Left hindlimb (tissue), 1 donor: ENCODE measurements at regions not wholly inside any gene's neighbourhood (a gene's known extent, or its start where the extent isn't known, plus 50 kb on each side); places are given as distances from the start of the nearest gene placed in this dataset.

Experiments
- DNase-seq: peaks from one replicate; pipeline ENCODE4 v3.0.0-alpha.2; 2018

GRCh38 chr3:67290438-67290837 is 292.3 kb downstream of the KBTBD8 start:
- DNase-seq: no peak

GRCh38 chr3:67291287-67292252 is 293.5 kb downstream of the KBTBD8 start:
- DNase-seq: no peak

GRCh38 chr3:67292356-67293121 is 294.4 kb downstream of the KBTBD8 start:
- DNase-seq: no peak

- no peak for DNase-seq
Measured at GRCh38 chr3:67294341-67294740, 296.2 kb downstream of the KBTBD8 start.

DNA sequence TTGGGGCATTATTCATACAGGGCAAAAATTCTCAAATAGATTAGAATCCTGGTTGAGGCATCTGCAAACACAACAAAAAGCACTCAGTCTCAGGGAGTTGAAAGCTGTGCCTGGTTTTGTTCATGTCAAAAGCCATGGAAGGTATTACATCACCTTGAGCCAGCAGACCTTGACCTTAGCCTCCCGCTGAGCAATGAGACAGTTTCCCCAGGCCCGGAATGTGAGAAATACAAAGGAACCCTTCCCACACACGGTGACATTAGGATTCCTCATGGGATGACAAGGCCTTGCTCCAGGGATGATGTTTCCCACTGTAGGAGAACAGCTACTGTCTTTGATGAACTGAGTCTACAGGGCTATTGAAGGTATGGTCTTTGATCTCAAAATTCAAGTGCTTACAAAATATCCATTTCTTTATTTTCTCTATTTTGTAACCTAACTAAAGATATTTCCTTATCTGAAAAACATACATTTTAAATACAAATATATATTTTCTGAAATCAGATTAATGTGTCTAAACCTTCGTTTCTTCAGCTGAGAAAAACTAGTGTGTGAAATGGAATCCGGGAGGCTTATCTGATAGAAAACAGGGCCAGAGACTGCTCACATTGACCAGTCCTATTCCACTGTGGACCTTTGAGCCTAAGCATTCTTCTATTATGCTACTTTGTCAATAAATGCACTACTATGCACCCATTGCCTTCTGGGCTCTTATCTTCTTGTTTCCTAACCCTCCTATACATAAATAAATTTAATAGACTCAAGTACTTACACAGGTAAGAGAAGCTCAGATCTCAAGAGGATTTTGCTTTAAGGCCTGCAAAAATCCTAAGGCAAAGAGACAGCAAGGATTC is 298.2 kb downstream of the KBTBD8 start:
- no peak for DNase-seq

DNA sequence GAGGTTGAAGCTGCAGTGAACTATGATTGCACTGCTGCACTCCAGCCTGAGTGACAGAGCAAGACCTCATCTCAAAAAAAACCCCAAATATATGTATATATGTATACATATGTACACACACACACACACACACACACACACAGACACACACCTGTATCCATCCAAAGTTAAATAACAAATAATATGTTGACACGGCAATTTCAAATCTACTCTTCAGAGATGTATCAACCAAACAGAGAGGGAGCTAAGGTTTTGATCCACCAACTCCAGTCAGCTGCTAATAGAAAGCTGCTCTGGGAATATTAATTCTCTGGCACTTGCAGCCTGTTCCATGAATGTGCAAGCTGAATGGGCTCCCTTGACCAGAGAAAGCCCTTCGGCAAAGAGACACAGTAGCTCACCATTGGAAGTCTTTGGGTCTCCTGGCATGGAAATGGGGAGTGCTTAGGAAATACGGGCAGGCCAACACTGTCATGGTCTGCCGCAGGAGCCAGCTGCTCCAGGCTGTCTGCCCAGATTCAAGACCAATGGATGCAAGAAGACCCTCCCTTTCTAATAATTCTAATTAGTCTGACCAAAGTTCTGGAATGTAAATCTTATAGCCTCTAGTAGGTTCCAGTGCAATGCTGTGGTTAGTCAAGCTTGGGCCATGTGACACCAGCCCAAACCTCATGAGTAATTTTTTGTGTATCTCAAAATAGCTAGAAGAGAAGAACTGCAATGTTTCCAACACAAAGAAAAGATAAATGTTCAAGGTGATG is 299.8 kb downstream of the KBTBD8 start:
- no peak for DNase-seq

DNA sequence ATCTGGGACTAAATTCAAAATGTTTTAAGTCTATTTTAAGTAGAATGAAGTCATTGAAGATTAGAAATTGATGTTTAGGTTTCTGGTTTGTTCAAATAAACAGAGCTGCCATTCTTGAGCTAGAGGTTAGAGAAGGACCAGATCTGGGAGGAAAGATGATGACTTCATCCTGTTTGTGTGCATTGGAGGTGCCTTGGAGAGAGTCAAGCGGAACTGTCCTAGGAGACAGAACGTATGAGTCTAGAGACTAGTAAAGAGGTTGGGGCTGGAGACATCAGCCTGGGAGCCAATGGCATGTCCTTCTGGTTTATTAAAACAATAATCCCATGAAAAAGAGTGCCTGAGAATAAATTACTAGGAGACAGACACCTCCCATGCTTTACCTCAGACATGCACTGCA is 303.4 kb downstream of the KBTBD8 start:
- no peak for DNase-seq

DNA sequence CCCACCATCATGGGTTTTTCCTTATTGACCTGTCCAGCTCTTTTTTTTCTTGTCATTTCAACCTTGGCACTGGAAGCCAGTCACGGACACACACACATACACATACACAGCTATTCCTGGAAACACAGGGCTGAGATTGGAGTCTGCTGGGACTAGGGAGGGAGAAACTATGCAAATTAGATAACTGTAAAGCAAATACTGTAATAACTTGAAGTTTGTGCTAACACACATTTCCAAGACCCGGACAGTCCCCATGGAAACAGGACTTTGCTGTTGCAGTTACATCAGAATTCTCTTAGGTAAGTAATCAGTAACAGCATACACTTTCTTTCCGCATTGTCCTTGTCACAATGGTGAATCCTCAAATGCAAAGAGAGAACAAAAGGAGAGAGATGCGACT is 304.4 kb downstream of the KBTBD8 start:
- DNase-seq: no peak

DNA sequence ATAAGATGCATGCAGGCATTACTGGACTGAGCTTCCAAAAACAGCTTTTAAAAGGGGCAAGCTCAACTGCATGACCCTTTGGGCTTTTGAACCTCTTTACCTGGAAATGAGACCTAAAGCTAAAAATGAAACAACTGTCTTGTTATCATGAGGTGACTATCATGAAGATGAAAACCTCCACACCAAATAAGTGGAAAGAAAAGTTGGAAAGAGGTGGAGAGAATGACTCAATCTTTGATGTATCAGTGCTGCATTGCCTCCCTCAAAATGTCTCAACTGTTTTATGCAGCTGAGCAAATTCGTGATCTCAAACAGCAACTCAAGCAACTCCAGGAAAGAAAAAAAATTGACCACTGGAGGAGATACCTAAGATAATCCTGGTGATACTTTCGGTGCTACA is 307.1 kb downstream of the KBTBD8 start:
- DNase-seq: no peak

DNA sequence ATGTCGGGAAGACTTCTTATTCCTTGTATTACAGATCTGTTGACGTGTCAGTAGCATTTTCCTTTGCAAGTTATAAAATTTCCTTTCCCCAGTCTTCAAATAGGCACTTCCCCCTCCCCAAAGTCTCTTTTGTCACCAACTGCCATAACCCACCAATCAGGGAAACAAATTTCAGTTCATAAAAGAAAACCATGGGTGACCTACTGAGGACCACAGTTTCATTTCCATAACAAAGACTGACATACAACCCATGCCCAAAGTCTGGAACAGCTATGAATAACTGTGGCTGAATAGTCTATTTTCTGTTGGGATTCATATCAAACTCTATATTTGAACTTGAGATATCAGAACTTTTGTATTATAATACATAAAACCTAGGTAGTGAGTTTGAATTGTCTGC is 307.8 kb downstream of the KBTBD8 start:
- DNase-seq: no peak

DNA sequence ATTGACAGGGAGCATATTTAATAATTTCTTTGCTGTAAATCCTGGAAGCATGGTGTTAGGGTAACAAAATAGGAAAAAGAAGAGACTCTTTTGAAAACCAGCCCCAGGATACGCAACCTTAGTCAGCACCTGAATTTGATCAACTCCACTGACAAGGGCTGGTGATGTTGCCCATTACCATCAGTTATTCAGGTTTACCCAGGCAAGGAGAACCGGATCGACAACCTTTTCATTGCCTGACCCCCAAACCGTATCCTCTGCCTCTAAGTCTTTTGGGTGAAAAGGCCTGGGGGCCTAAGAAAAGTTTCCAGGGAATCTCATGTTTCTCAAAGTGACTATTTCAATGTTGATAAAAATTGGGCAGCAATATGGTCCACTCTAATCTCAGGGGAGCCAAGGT is 313.3 kb downstream of the KBTBD8 start:
- DNase-seq: no peak

DNA sequence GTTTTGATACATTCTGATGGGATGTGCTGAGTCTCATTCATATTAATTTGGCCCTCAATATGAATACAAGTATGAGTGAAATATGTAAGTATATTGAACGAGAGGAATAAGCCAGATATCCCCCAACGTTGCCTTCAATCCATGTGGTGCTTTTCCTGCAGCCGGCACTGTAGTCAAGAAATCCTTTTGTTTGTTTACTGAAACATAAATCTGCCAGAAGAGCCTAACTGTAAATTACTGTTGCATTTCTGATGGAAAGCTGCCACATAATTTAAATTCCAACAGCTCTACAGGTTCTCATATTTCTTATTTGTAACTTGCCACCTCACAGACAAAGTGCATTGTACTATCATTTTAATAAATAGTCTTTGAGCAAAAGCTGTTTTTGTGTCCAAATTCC is 314.0 kb downstream of the KBTBD8 start:
- no peak for DNase-seq

DNA sequence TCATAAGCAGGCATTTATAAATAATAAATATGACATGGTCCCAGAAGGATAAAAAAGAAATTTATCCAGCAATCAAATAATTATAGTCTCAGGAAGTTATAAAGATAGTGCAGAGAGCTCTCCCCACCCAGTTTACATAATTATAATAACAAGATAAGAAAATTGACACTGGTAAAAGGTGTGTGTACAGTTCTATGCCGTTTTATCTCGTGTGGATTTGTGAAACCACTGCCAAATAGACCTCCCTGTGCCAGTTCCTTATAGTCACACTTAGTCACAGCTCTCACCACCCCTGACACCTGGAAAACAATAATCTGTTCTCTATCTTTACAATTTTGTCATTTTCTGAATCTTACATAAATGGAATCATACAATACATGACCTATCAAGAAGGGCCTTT is 320.1 kb downstream of the KBTBD8 start:
- DNase-seq: no peak

- no peak for DNase-seq
Measured at GRCh38 chr3:67324554-67324953, 326.4 kb downstream of the KBTBD8 start.
